H1 (cell line): ENCODE measurements at regions not wholly inside any gene's neighbourhood (a gene's known extent, or its start where the extent isn't known, plus 50 kb on each side); places are given as distances from the start of the nearest gene placed in this dataset.

Source experiments
- CTCF ChIA-PET: fragments of 300-600 bp; sonication (Branson Sonifier 250); formaldehyde crosslinking; loops from one replicate; lab custom pipeline; 2021; ENCODE audit not compliant: partially characterized antibody; lab: Charles Lee
- POLR2A ChIA-PET: fragments of 300-600 bp; sonication (Branson Sonifier 250); formaldehyde crosslinking; loops from one replicate; lab custom pipeline; 2021; ENCODE audit warnings: inconsistent platforms; ENCODE audit not compliant: partially characterized antibody; lab: Charles Lee
- DNase-seq, 2 experiments: peaks; one replicate each; pipeline versions ENCODE4 v3.0.0 to v3.0.0-alpha.2; 2010 to 2022; ENCODE audit warnings: low spot score in 2 of 2, low read depth in 1 of 2, mixed read lengths in 1 of 2
- FAIRE-seq: peaks from 2 replicates; lab custom pipeline; 2011; peaks lifted over from hg19 to GRCh38; lab: Jason Lieb, UNC
- H2AFZ ChIP-seq: 2 replicates; pipeline ENCODE4 v1.8.1; 2012; ENCODE audit warnings: low read length, inconsistent platforms
- H2AK5ac ChIP-seq: 2 replicates; pipeline ENCODE4 v1.6.1; 2013; ENCODE audit warnings: low read depth, low read length
- H2BK120ac ChIP-seq: replicated peaks from 2 replicates; pipeline ENCODE3; 2013; ENCODE audit warnings: low read depth, low read length, inconsistent platforms
- H2BK12ac ChIP-seq: 2 replicates; pipeline ENCODE4 v1.6.1; 2013; ENCODE audit warnings: low read depth, low read length
- H2BK15ac ChIP-seq: 2 replicates; pipeline ENCODE4 v1.6.1; 2013; ENCODE audit warnings: low read length
- H2BK20ac ChIP-seq: 2 replicates; pipeline ENCODE4 v1.6.1; 2013; ENCODE audit warnings: low read length
- H2BK5ac ChIP-seq: 2 replicates; pipeline ENCODE4 v1.6.1; 2013; ENCODE audit warnings: low read depth, low read length
- H3K14ac ChIP-seq: 2 replicates; pipeline ENCODE4 v1.6.1; 2013; ENCODE audit warnings: inconsistent platforms; ENCODE audit not compliant: insufficient read length
- H3K18ac ChIP-seq: 2 replicates; pipeline ENCODE4 v1.6.1; 2013; ENCODE audit warnings: low read length; ENCODE audit errors: extremely low read depth
- H3K23ac ChIP-seq: 2 replicates; pipeline ENCODE4 v1.6.1; 2013; ENCODE audit warnings: inconsistent platforms; ENCODE audit not compliant: insufficient read length
- H3K23me2 ChIP-seq: 2 replicates; pipeline ENCODE4 v1.6.1; 2013; ENCODE audit warnings: low read depth, low read length
- H3K27ac ChIP-seq: 2 replicates; pipeline ENCODE4 v1.6.1; 2011; ENCODE audit warnings: low read depth, low read length, inconsistent platforms
- H3K27me3 ChIP-seq, 4 experiments: replicated peaks in 1 of 4; 1 replicate in 1 of 4; 2 replicates in 3 of 4; pipeline versions ENCODE4 v1.6.1 to v1.8.1; 2011 to 2013; ENCODE audit warnings: low read length in 3 of 4, mild to moderate bottlenecking in 3 of 4, inconsistent platforms in 2 of 4, mixed read lengths in 2 of 4, moderate library complexity in 1 of 4; ENCODE audit not compliant: control insufficient read depth in 3 of 4, insufficient read depth in 3 of 4; ENCODE audit errors: extremely low read depth in 1 of 4
- H3K36me3 ChIP-seq, 4 experiments: 2 replicates each; pipeline versions ENCODE4 v1.6.1 to v1.8.1; 2011 to 2013; ENCODE audit warnings: mild to moderate bottlenecking in 4 of 4, low read length in 3 of 4, moderate library complexity in 2 of 4, control low read depth in 1 of 4, inconsistent platforms in 1 of 4; ENCODE audit not compliant: insufficient read depth in 4 of 4, control insufficient read depth in 2 of 4
- H3K4ac ChIP-seq: replicated peaks from 2 replicates; pipeline ENCODE3; 2013; ENCODE audit warnings: low read length, low read depth, mixed read lengths, inconsistent platforms; ENCODE audit not compliant: insufficient read length
- H3K4me1 ChIP-seq, 4 experiments: replicated peaks in 1 of 4; 1 replicate in 1 of 4; 2 replicates in 3 of 4; pipeline versions ENCODE4 v1.6.1 to v1.8.1; 2011 to 2013; ENCODE audit warnings: low read length in 3 of 4, inconsistent platforms in 2 of 4, mixed read lengths in 1 of 4; ENCODE audit not compliant: insufficient read depth in 4 of 4, control insufficient read depth in 3 of 4
- H3K4me2 ChIP-seq, 2 experiments: 2 replicates each; pipeline versions ENCODE4 v1.6.1 to v1.8.1; 2011 to 2013; ENCODE audit warnings: low read depth in 2 of 2, low read length in 2 of 2, control low read depth in 1 of 2, inconsistent platforms in 1 of 2, mild to moderate bottlenecking in 1 of 2; ENCODE audit not compliant: insufficient read depth in 1 of 2
- H3K4me3 ChIP-seq, 4 experiments: fragments of 200-600, 300-600 bp in 1 of 4; sonication (generic), shearing (Covaris generic), sonication (Bioruptor Twin) in 1 of 4; 2 replicates each; pipeline versions ENCODE4 v1.5.1 to v1.8.1; 2011 to 2016; ENCODE audit warnings: low read length in 4 of 4, low read depth in 3 of 4, control low read depth in 2 of 4, inconsistent platforms in 2 of 4, mild to moderate bottlenecking in 2 of 4, mixed read lengths in 1 of 4, moderate library complexity in 1 of 4; ENCODE audit not compliant: insufficient read depth in 2 of 4; ENCODE audit errors: extremely low read depth in 1 of 4
- H3K56ac ChIP-seq: replicated peaks from 2 replicates; pipeline ENCODE3; 2013; ENCODE audit warnings: low read depth, mild to moderate bottlenecking, mixed read lengths, low read length, inconsistent platforms; ENCODE audit not compliant: insufficient read length
- H3K79me1 ChIP-seq: 2 replicates; pipeline ENCODE4 v1.6.1; 2013; ENCODE audit warnings: low read depth, low read length, control low read depth
- H3K79me2 ChIP-seq, 2 experiments: 2 replicates each; pipeline versions ENCODE4 v1.6.1 to v1.8.1; 2012 to 2013; ENCODE audit warnings: low read length in 2 of 2, mild to moderate bottlenecking in 2 of 2, inconsistent platforms in 1 of 2; ENCODE audit not compliant: insufficient read depth in 2 of 2, control insufficient read depth in 1 of 2
- H3K9ac ChIP-seq, 4 experiments: replicated peaks in 1 of 4; 1 replicate in 1 of 4; 2 replicates in 3 of 4; pipeline versions ENCODE4 v1.6.1 to v1.8.1; 2011 to 2013; ENCODE audit warnings: low read depth in 3 of 4, low read length in 3 of 4, control low read depth in 2 of 4, mild to moderate bottlenecking in 2 of 4, moderate library complexity in 2 of 4, inconsistent platforms in 1 of 4; ENCODE audit errors: extremely low read depth in 1 of 4
- H3K9me3 ChIP-seq, 2 experiments: 2 replicates each; pipeline versions ENCODE4 v1.6.1 to v1.8.1; 2012 to 2013; ENCODE audit warnings: mild to moderate bottlenecking in 2 of 2, moderate library complexity in 2 of 2, control low read depth in 1 of 2, inconsistent platforms in 1 of 2, low read depth in 1 of 2, low read length in 1 of 2, mixed read lengths in 1 of 2; ENCODE audit not compliant: insufficient read depth in 2 of 2
- H4K20me1 ChIP-seq, 2 experiments: replicated peaks in 1 of 2; 2 replicates each; pipeline versions ENCODE3 to v1.8.1; 2011 to 2013; ENCODE audit warnings: inconsistent platforms in 2 of 2, low read length in 2 of 2, mild to moderate bottlenecking in 1 of 2; ENCODE audit not compliant: insufficient read depth in 2 of 2, control insufficient read depth in 1 of 2
- H4K5ac ChIP-seq: 2 replicates; pipeline ENCODE4 v1.6.1; 2013; ENCODE audit warnings: low read length, low read depth, mixed read lengths, inconsistent platforms; ENCODE audit not compliant: insufficient read length
- H4K8ac ChIP-seq: 2 replicates; pipeline ENCODE4 v1.8.0; 2013; ENCODE audit warnings: mild to moderate bottlenecking, moderate library complexity, low read length, inconsistent platforms; ENCODE audit not compliant: insufficient read depth; ENCODE audit errors: extremely low read depth
- H4K91ac ChIP-seq: replicated peaks from 2 replicates; pipeline ENCODE3; 2013; ENCODE audit warnings: low read length, mixed read lengths, inconsistent platforms; ENCODE audit not compliant: insufficient read length
- FOSL1 ChIP-seq: IDR thresholded peaks from 2 replicates; pipeline ENCODE4 v1.6.1; 2011; ENCODE audit warnings: mild to moderate bottlenecking, low read depth, low read length, moderate library complexity; ENCODE audit not compliant: insufficient read depth
- RXRA ChIP-seq: IDR thresholded peaks from 2 replicates; pipeline ENCODE4 v1.6.1; 2011; ENCODE audit warnings: low read depth, mild to moderate bottlenecking, low read length, moderate library complexity; ENCODE audit not compliant: insufficient read depth
- SIN3A ChIP-seq, 2 experiments: IDR thresholded peaks in 1 of 2; conservative IDR thresholded peaks in 1 of 2; 2 replicates each; pipeline ENCODE4 v1.6.1; 2011 to 2012; ENCODE audit warnings: low read length in 2 of 2, improper control_type of control experiment in 1 of 2, low read depth in 1 of 2, mild to moderate bottlenecking in 1 of 2
- SP1 ChIP-seq: IDR thresholded peaks from 2 replicates; pipeline ENCODE4 v1.6.1; 2011; ENCODE audit warnings: low read depth, low read length
- TAF7 ChIP-seq: optimal IDR thresholded peaks from 2 replicates; pipeline ENCODE3; 2011; ENCODE audit warnings: low read depth, mild to moderate bottlenecking, inconsistent platforms, low read length, moderate library complexity, borderline replicate concordance
- TEAD4 ChIP-seq: IDR thresholded peaks from 2 replicates; pipeline ENCODE4 v1.6.1; 2012; ENCODE audit warnings: low read depth, low read length, inconsistent platforms, mixed read lengths
- WGBS, 2 experiments: shearing (Covaris generic) in 1 of 2; methylation state at CpG; one replicate each; pipeline versions ENCODE4 v1.1.6 to v1.1.7; 2013 to 2015; ENCODE audit warnings: low lambda C conversion rate in 2 of 2, mixed read lengths in 2 of 2, inconsistent platforms in 1 of 2, low coverage in 1 of 2, missing lambda C conversion rate in 1 of 2; ENCODE audit not compliant: insufficient replicate concordance in 2 of 2, insufficient coverage in 1 of 2, insufficient read length in 1 of 2; ENCODE audit errors: extremely low coverage in 1 of 2, missing lambda C conversion rate in 1 of 2; 5-methylcytosine and 5-hydroxymethylcytosine counted together

DNA sequence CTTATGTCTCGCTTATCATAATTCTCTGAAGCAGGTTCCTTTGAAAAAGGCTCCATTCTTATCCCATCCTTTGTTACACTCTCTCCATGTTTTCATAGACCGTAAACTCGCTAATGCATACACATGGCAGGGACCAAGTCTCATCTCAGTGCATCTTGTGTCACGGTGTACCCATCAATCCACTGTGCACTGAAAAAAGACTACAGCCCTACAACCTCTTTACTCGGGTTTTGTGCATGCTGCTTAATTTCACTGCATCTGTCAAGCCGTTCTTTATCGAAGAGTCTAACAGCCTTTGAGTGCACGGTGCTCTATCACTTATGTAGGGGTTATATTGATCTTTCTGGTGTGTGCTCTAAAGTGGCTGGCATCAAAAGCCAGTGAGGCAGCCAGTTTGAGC lies 302.9 kb upstream of the ERBB4 start:
- 0 out of 2 replicates have a peak overlapping the region, but pooled peaks have one; percentile 30 for H2AFZ ChIP-seq
- no peak for FAIRE-seq
- no peak overlapping the region for H3K27ac ChIP-seq
- no peaks in the 10 kb centered on the region for H3K79me1 ChIP-seq
- WGBS, 2 experiments = 92% methylated on average over 8 of the region's 8 CpGs; no CpG with 5 or more reads in 1 of the 2 experiments
- no peaks in the 10 kb centered on the region for H3K79me2 ChIP-seq
- no peak overlapping the region for H3K23ac ChIP-seq
- no peak overlapping the region for H2BK5ac ChIP-seq
- no peak overlapping the region for H3K14ac ChIP-seq
- ChIA-PET POLR2A (no interaction called here), CTCF (interaction anchor here (0.6 to 0.7 kb wide), 2 partner anchors 14 to 166 kb away, joined by 3 read pairs; no protein-coding TSS in a partner anchor)
- no peak overlapping the region for H2BK120ac ChIP-seq
- no peak overlapping the region for H4K8ac ChIP-seq
- no peaks in the 10 kb centered on the region for H3K36me3 ChIP-seq
- H3K4me2 ChIP-seq = no peak overlapping the region
- H3K18ac ChIP-seq = no peak overlapping the region
- no peak overlapping the region for H2BK15ac ChIP-seq
- H3K4ac ChIP-seq = no peak overlapping the region
- no peak overlapping the region for H2BK12ac ChIP-seq
- DNase-seq = no peak
- no peaks in the 10 kb centered on the region for H3K4me1 ChIP-seq
- H3K27me3 ChIP-seq = peaks cover 0 to 1% (median 0%) of the 10 kb centered on the region in 4 experiments; a peak in 1 of 7 replicates
- H3K9ac ChIP-seq = no peak overlapping the region
- no peaks in the 10 kb centered on the region for H3K23me2 ChIP-seq
- no peak overlapping the region for H2BK20ac ChIP-seq
- H4K5ac ChIP-seq = no peak overlapping the region
- no peaks in the 10 kb centered on the region for H4K20me1 ChIP-seq
- H2AK5ac ChIP-seq = no peak overlapping the region
- H3K9me3 ChIP-seq = no peaks in the 10 kb centered on the region
- no peak overlapping the region for H3K56ac ChIP-seq
- no peak overlapping the region for H4K91ac ChIP-seq
- TF ChIP-seq TEAD4 = no peak
- no peak for TF ChIP-seq RXRA
- TF ChIP-seq TAF7 = no peak
- TF ChIP-seq SIN3A (conservative IDR thresholded peaks at IDR 0.05 in 1 of 2, IDR thresholded peaks at IDR 0.05 in 1 of 2; ENCODE audit: low read depth in 1 of 2, low read length in 2 of 2) = no peak
- TF ChIP-seq FOSL1 = no peak
- TF ChIP-seq SP1 = no peak
- no peak overlapping the region for H3K4me3 ChIP-seq
